ENCODE measurements at regions not wholly inside any gene's neighbourhood (a gene's known extent, or its start where the extent isn't known, plus 50 kb on each side); places are given as distances from the start of the nearest gene placed in this dataset.

DNA sequence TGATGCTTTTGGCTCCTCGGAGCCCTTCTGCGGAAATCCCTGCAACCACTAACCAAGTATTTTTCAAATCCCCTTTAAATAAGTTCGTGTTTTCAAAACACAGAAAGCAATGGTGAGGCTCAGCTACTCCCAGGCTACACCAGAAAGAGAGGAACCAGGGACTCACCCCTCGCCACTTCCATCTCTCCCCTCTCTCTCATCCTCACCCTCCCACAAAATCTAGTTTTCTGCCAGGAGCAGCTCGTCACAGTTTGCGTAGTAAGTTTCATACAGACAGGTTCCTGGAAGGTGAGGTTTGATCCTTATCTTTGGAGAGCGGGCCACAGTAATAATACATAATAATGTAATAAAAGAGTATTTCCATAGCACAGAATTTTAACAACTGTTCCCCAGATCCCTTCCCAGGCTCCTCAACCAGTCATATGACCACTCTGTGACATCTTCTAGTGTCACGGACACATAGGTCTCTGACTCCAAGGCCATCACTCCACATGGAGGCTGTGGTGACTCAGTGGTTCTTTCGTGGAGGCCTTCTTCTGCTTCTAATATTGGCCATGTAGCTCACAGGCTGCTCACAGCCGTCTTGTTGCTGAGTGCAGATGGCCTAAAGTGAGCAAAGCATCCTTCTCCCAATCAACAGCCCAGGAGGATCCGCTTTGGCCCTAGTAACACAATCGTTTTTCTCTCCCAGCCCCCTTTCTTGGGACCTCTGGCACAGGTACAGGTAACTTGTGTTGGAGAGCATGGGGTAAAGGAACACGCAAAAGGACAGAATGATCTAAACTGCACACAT, 295.7 kb downstream of the CDC5L start:
- no peak for DNase-seq

DNA sequence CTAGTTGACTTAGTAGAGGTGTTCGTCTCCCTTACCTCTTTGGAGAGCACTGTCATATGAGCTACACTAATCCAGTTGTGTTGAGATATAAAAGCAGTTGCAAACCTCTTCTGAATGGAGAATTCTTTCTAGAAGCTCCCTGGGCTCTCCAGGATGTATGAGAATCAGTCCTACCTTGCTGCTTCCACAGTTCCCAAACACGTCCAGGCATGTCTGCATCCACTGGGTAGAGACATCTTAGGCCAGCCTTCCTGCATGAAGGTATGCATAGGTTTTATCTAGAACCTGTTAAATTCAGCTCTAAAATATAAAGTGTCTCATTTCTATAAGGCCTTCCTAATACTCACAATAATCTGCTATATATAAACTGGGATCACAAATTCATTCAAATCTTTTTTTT, 297.7 kb downstream of the CDC5L start:
- DNase-seq: no peak

DNA sequence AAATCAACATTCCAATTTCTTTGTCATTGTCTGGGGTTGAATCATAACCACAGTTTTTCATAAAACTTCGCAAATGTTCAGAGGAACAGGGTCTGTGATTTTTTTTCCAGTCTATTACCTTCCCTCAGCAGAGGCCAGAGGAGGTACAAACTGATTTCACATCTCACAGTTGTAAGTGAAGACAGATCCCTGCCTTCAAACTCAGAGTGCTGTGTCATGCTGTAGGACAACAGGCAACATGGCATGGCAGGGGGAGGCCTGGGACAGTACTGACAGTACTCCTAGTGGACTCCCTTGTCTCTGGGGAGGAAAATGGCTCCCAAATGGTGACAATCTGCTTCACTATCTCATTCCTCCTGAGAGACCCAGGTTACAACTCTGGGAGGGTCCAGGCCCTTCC, 308.6 kb downstream of the CDC5L start:
- no peak for DNase-seq

DNA sequence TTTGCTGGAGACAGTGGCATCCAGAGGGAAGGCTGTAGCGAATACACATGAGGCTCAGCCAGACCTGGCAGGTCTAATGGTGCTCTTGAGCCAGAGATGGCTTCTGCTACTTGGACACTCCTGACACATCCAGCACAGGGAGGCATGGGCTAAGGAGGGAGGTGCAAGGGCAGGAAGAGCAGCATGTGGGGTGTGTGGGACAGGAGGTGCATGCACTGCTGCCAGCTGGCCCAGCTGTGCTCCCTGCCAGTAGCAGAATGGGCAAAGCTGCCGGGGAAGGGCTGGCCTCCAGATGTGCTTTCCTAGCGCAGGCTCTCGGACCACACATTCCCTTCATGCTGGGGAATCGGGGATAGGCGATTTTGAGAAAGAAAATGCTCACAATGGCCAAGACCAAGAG, 309.2 kb downstream of the CDC5L start:
- no peak for DNase-seq

DNA sequence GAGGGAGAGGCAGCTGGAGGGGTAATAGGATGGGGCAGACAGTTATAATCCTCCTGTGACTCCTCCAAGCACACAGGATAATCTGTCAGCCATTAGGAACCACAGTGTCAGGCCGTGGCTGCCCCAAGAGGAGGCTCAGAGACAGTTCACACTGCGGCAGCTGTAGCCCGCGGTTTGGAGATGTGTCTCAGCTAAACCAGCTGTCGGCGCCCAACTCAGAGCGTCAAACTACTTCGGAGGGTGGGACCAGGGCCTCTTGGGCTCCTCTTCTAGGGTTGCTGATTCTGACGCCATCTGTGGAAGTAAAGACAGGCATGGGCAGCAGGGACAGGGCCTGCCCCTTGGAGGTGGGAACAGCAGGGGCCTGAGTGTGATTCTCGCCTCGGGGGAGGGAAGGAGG, 309.8 kb downstream of the CDC5L start:
- DNase-seq: no peak

DNA sequence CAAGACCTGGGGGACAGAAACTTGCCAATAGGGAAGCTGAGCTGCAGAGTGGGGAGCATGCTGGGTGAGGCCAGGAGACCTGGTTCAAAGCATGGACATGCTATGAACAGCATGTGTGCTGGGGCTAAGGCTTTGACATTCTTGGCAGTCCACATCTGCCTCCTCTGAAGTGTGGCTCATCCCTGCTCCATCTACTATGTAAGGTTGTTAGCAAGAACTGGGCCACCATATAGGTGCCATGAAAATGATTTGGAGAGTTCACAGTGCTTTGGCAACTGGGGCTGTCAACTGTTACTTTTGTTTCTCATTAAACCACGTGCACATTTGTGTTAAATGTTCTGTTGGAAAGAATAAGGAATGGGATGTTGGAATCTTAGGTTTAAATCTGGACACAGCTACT, 311.1 kb downstream of the CDC5L start:
- no peak for DNase-seq

DNA sequence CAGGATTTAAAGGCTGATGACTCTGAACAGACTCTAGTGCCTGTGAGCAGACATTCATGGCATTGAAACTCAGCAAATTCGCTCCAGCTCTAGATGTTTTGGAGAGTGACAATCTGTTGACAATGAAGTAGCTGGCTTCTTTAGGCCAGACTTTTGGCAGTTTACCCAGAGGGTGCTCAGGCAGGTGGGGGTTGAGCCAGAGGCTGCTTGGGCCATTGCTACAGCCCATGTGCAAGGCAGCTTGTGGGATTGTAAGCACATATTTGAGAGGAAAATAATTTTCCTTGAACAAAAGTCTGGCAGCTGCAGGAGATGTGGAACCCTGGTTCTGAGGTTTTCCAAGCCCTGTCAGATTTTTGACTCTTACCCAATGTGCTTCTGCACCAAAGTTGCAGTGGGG, 311.6 kb downstream of the CDC5L start:
- no peak for DNase-seq

DNA sequence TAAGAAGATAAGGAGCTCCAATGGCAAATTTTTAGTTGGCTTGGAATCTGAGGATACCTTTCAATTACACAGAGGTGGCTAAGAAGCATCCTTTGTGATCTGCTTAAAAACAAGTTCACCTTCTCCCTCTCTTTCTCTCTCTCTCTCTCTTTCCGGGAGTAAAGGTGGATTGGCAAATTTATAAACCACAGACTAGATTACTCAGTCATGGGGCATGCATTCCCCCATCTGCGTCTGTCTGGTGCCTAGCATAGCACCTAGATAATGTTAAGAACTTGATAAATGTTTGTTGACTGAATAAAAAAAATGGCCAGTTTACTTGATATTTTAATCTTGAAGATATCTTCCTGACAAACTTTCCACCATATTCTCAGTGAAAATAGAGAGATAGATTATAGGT, 312.3 kb downstream of the CDC5L start:
- DNase-seq: no peak

DNA sequence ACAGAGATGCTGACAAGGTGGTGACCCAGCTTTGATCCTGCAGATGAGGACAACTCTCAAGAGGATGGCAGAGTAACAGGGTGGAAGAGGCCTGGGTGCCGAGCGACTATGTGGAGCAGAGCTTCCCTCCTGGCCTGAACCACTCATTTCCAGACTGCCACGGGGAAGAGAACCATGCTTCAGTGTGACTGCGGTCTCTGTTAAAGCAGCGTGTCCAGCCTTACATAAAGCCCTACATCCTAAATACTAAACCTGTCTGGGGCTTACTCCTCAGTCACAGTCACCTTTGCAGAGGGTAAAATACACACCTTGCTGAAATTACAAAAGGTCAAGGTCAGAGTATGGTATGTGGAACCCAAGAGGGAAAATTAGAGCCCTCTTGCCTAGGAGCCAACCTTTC, 312.9 kb downstream of the CDC5L start:
- no peak for DNase-seq

DNA sequence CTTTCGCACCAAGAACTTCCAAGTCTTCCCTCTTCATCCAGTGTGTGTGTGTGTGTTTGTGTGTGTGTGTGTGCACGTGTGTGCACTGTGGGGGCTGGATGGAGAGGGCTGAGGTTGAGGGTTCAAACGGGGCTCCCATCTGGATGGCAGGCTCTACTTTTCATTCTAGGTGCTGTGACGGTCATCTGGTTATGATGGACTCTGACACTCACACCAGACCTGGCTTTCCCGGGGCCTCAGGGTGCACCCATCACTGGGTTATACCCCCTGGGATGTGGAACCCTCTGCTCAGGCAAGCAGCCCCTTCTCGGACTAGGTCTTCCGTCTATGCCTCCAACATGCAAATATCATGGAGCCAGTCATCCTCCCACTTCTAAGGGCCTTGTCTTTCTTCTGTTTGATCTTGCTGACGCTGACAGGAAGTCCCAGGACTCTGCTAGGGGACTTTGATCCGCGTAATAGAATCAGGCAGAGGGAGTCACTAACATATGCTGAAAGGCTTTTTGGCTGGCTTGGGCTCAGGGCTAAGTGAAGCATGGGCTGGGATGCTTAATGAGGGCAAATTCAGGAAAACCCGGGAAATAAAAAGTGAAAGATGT, 313.6 kb downstream of the CDC5L start:
- DNase-seq: no peak

DNA sequence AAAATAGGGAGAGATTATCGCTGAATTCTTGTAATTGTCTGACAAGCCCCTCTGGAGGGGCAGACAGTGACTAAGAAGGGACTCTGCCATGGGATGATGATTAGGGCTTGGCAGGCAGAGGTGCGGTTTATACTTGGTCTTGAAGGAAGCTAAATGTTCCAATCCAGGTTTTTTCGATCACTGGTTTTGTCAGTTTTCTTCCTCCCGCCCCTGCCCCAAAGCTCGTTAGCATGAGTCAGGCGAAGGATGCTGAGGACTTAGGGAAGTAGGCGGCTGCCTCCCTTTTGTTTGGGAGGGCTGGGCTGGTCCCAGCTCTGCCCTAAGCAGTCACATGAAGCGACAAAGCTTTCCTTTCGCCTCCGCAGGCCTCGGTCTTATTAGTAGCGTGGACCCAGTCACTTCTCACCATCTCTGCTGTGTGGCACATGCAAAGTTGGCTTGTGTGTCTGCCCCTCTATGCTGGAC, 314.2 kb downstream of the CDC5L start:
- DNase-seq: no peak

DNA sequence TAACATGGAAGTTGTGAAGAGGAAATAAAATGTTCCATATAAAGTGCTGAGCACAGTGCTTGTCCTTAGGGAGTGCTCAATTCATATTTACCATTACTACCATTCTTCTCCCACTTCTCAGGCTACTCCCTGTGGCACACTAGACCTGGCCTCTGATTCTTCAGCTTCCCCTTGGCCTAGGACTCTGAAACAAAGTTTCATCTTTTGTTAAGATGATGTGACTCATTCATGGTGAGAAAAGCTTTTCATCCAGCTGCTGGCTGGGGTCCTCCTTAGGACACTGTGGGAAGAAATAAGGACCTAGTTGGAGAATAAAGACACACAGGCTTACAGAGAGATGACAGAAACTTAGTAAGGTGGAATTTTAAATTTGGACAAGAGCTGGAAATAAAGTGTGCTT, 314.8 kb downstream of the CDC5L start:
- no peak for DNase-seq

DNA sequence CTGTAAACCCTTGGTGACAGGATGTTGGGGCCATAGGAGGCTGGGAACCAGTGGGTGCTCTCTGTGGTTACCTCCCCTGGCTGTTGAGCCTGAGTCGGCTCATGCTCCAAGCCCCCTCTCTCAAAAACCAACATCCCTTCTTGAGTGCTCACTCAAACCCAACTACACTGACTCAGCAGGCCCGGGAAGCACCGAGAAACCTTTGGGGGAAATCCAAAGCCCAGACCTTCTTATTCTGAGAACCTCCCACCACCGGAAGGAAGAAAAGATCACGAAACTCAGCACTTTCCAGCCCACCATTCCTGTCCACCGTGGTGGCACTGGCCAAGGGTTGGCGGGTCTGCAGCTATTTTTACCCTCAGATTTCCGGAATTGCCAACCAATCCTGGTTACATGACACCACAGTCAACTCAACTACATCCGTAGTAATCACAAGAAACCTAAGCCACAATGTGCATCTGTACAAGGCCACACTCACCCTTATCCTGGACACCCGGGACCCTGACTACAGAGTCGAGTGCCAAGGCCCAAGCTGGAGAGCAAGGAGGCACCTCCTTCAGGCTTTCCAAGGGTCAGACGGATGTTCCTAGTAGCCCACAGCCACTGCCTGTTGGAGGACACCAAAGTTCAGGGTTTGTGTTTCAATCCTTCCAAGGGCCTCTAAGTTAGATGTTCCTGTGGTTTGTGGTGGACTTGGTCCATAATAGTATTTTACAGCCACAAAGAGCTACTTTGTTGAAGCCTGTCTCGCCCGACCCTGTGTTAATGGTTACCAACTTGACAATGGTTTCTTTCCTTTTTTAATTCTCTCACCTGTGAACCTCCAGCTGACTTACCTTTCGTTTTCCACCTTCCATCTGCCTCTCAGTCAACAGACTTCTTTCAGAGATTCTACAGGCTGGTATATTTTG, 317.0 kb downstream of the CDC5L start:
- no peak for DNase-seq

DNA sequence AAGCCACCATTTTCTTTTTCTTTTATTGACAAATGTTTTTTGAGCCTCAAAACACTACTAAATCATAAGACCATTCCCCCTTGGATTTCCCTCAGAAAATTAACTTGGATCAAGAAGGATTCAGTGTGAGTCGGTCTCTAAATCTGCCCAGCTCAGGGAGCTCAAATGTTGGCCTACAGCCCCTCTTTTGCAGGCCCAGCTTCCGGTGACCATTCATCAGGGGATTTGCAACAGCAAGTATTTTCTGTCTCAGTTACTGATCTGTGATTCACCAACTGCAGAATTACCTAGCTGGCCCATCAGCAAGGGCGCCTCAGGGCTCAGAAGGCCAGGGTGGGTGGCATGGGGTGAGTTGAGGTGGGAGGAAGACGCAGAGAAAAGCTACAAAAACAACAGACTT, 318.1 kb downstream of the CDC5L start:
- no peak for DNase-seq

DNA sequence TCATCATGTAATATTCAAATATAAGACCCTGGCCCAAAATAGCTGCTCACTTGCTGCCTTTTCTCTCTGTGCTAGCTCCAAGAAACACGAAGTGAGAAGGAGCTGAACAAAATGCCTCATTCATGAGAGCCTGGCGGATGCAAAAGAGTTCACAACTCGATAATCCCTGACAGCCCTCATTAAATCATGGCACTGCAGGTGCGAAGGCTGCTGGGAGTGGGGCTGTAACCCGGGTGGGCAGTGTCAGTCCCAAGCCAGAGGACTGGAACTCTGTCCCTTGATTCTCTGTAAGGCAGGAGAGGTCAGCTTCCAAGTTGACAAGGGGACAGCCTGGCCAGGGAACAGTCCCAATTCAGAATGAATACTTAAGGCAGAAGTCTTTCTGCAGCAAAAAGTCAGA, 318.5 kb downstream of the CDC5L start:
- DNase-seq: no peak

DNA sequence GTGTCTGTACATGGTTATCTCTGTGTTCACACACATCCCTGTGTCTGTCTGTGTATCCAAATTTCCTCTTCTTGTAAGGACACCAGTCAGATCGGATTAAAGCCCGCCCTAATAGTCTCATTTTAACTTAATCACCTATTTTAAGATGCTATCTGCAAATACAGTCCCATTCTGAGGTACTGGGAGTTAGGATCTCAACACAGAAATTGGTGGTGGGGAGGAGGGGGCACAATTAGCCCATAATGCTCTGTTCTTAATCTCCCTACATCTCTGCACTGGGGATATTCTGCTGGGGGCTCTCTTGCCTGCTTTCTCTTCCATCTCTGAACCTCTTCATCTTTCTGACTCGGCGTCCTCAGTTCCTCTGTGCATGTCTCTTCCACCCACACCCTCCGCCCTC, 320.7 kb downstream of the CDC5L start:
- DNase-seq: no peak

DNA sequence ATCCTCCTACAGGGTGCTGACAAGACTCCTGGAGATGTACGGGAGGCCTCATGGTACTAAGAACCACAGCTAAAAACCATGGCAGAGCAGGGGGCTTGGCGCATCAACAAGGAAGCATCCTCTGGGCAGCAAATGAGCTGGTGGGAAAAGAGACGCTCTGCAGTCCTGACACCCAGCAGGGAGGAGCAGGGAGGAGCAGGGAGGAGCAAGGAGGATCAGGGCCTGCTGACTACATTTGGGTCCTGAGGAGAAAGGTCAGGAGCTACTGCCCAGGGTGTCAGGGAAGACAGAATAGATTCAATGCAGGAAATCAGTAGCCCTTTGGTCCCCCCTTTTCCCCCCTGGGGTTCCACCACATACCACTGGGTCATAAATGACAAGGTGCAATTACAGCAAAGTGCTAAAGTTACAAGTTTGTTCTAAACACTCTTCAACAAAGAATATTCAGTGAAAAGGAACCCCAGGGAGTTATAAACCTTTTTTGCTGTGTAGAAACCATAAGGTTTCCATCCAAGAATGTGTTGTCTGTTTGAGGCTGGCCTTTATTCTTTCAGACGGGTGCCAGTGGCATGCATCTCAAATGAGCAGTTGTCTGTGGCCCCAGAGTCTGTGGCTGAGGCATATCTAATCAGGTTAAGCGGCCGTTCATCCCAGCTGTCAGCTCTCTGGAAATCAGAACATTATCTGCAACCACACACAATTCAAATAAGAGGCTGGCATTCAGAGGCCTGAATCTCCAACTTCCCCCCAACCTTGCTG, 325.0 kb downstream of the CDC5L start:
- DNase-seq: no peak

DNA sequence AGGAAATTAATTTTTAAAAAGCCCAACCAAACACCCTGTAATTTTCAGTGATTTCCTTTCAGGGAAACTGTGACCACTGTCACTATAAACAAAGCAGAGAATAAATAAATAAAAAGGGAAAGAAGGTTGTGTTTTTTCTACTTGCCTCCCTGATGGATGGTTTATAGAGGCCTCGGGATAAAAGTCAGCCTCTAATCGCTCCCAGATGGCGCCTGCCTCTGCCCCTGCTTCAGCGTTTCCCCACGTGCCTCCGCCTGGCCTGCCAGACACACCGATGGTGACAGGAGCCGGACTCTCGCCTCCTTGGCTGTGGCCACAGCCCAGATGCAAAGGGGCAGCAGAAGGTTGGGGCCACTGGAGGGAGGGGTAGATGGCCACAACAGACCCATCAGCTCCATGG, 327.7 kb downstream of the CDC5L start:
- no peak for DNase-seq

DNA sequence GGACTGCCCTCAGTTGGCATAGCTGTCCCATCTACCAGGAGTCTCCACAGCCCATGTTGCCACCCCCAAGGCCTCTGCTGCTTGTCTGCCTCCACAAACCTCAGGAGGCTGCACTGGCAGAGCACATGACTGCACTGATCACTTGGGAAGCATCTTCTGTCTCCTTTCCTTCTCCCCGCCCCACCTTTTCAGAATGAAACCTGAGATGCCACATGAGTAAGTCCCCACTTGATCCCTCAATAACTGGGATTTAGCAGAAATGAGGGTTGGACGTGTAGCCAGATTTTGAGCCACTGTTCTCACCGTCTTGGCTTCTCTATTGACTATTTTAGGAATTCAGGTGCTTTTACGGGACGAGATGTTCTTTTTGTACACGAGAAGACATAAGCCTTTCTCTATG, 328.4 kb downstream of the CDC5L start:
- no peak for DNase-seq

DNA sequence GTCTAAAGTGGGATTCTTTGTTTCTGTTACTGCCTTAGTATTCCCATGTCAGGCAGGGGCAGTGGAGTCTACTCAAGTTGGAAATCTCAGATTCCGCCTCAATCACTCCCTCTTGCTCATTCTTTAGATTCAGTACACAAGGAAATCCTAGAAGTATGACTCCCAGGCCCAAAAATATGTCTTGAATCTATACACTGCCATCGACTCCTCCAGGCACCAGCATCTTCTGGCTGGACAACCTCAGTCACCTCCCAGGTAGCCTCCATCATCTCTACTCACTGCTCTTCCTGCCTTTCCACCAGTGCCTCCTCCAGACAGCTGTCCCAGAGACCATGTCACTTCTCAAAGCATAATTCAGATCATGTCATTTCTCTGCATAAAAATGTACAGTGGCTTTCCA, 329.9 kb downstream of the CDC5L start:
- DNase-seq: no peak

DNA sequence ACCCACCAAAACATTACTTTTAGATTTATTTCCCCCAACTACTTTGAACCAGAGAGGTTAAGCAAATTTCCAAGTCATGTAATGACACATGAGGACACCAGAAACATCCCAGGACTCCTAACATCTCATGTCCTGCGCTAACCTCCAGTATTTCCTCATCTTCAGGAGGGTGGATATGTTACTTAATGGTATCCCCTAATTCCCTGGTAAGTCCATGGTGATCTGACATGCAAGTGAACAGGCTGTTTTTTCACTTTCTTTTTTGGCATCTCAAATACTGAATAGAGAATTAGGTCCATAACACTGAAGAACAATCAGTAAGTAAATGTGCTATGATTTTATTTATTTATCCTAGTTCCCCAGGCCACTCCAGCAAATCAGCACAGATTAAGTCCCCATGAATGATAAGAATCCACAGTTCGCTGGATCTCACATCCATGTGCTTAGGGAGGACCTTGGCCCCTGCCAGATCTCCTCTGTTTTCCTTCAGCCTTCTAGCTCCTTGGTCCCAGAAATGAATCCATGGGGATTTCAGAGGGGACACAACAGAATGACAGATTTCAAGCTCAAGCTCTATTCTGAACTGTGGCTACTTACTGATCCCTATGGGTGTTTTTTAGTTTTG, 334.6 kb downstream of the CDC5L start:
- no peak for DNase-seq

DNA sequence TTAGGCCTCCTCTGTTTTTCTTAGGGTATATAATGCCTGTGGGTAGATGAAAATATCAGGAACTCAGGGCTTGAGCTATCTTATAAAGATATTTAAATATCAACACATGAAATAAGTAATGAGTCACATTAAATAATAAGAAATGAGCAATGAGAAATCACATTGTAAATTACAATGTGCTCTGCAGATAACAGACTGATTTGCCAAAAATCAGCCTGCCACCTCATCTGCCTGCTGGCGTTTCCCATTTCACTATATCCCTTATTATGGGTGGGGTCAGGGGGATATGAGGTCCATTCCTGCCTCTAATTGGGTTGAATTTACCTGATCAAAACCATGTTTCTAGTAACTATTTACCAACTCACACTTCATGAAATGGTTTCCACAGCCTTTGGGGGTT, 335.2 kb downstream of the CDC5L start:
- no peak for DNase-seq

All from midbrain (tissue), 1 donor.